Endothelial cell of umbilical vein (primary cell): ENCODE measurements at regions not wholly inside any gene's neighbourhood (a gene's known extent, or its start where the extent isn't known, plus 50 kb on each side); places are given as distances from the start of the nearest gene placed in this dataset.

Experiments
- BruUV-seq: library from RNA; stranded (reverse); fragments of 400-500 nt; replicated peaks from 2 replicates; lab custom pipeline; 2021; lab: Mats Ljungman, UMichigan
- CTCF ChIA-PET: fragments of 300-600, 350-600 bp; sonication (Branson Sonifier 250); formaldehyde crosslinking; loops from one replicate; lab custom pipeline; 2021; ENCODE audit warnings: antibody characterized with exemption, inconsistent platforms; lab: Charles Lee
- POLR2A ChIA-PET: fragments of 300-600, 350-600 bp; sonication (Branson Sonifier 250); formaldehyde crosslinking; loops from one replicate; lab custom pipeline; 2021; ENCODE audit warnings: antibody characterized with exemption, inconsistent platforms; lab: Charles Lee
- DNase-seq: peaks from one replicate; pipeline ENCODE4 v3.0.0-alpha.2; 2011; ENCODE audit warnings: low read depth, low spot score
- FAIRE-seq: peaks from 2 replicates; lab custom pipeline; 2011; peaks lifted over from hg19 to GRCh38; lab: Jason Lieb, UNC
- H2AFZ ChIP-seq: 2 replicates; pipeline ENCODE4 v1.6.0; 2012; ENCODE audit warnings: low read depth, low read length, control low read depth, inconsistent platforms
- H3K27ac ChIP-seq: 2 replicates; pipeline ENCODE4 v1.5.1; 2011; ENCODE audit warnings: low read depth, mild to moderate bottlenecking, control low read depth, low read length, moderate library complexity; ENCODE audit not compliant: insufficient read depth
- H3K27me3 ChIP-seq, 2 experiments: 2 replicates each; pipeline versions ENCODE4 v1.6.0 to v1.6.1; 2011; ENCODE audit warnings: low read length in 2 of 2, mixed read lengths in 1 of 2; ENCODE audit not compliant: control insufficient read depth in 2 of 2, insufficient read depth in 2 of 2
- H3K36me3 ChIP-seq, 2 experiments: 2 replicates in 1 of 2; 3 replicates in 1 of 2; pipeline ENCODE4 v1.5.1; 2011; ENCODE audit warnings: low read length in 2 of 2, mild to moderate bottlenecking in 1 of 2, moderate library complexity in 1 of 2; ENCODE audit not compliant: control insufficient read depth in 2 of 2, insufficient read depth in 2 of 2; ENCODE audit errors: extremely low read depth in 1 of 2
- H3K4me1 ChIP-seq: 3 replicates; pipeline ENCODE4 v1.5.1; 2011; ENCODE audit warnings: mild to moderate bottlenecking, low read length; ENCODE audit not compliant: control insufficient read depth, insufficient read depth; ENCODE audit errors: extremely low read depth
- H3K4me2 ChIP-seq: 2 replicates; pipeline ENCODE4 v1.6.1; 2011; ENCODE audit warnings: low read length, control low read depth, mixed read lengths; ENCODE audit not compliant: insufficient read depth
- H3K4me3 ChIP-seq, 3 experiments: fragments of 200-600 bp in 1 of 3; sonication (generic), shearing (Covaris generic) in 1 of 3; replicated peaks in 1 of 3; 2 replicates each; pipeline ENCODE4 v1.5.1; 2011 to 2016; ENCODE audit warnings: control low read depth in 3 of 3, low read length in 3 of 3, mild to moderate bottlenecking in 2 of 3, inconsistent platforms in 1 of 3, low read depth in 1 of 3, moderate library complexity in 1 of 3; ENCODE audit not compliant: insufficient read depth in 1 of 3
- H3K79me2 ChIP-seq: 2 replicates; pipeline ENCODE4 v1.6.0; 2012; ENCODE audit warnings: low read length, inconsistent platforms; ENCODE audit not compliant: control insufficient read depth, insufficient read depth
- H3K9ac ChIP-seq: replicated peaks from 2 replicates; pipeline ENCODE3; 2011; ENCODE audit warnings: low read length, control low read depth; ENCODE audit not compliant: insufficient read depth; ENCODE audit errors: extremely low read depth
- H3K9me1 ChIP-seq: replicated peaks from 3 replicates; pipeline ENCODE4 v1.6.0; 2011; ENCODE audit warnings: mild to moderate bottlenecking, low read length; ENCODE audit not compliant: control insufficient read depth, insufficient read depth; ENCODE audit errors: extremely low read depth
- H3K9me3 ChIP-seq: replicated peaks from 2 replicates; pipeline ENCODE4 v1.5.1; 2012; ENCODE audit warnings: low read length, inconsistent platforms; ENCODE audit not compliant: control insufficient read depth, insufficient read depth
- H4K20me1 ChIP-seq: replicated peaks from 2 replicates; pipeline ENCODE3; 2011; ENCODE audit warnings: mild to moderate bottlenecking, low read length; ENCODE audit not compliant: control insufficient read depth, insufficient read depth; ENCODE audit errors: extremely low read depth
- EZH2 ChIP-seq: IDR thresholded peaks from 2 replicates; pipeline ENCODE4 v1.6.1; 2012; ENCODE audit warnings: borderline replicate concordance, low read depth, mild to moderate bottlenecking, moderate library complexity, low read length, inconsistent platforms; ENCODE audit not compliant: severe bottlenecking
- FOS ChIP-seq: IDR thresholded peaks from 2 replicates; pipeline ENCODE4 v1.6.1; 2011; ENCODE audit warnings: mild to moderate bottlenecking, low read length, moderate library complexity, borderline replicate concordance; ENCODE audit not compliant: insufficient read depth
- GATA2 ChIP-seq: IDR thresholded peaks from 2 replicates; pipeline ENCODE4 v1.7.0; 2011; ENCODE audit warnings: low read depth, mild to moderate bottlenecking, moderate library complexity, mixed read lengths, low read length; ENCODE audit not compliant: insufficient read length, insufficient read depth
- JUN ChIP-seq: IDR thresholded peaks from 2 replicates; pipeline ENCODE4 v1.6.1; 2011; ENCODE audit warnings: borderline replicate concordance, low read depth; ENCODE audit not compliant: insufficient read length, insufficient read depth
- MAX ChIP-seq: IDR thresholded peaks from 2 replicates; pipeline ENCODE4 v1.6.1; 2011; ENCODE audit not compliant: insufficient read depth, insufficient read length
- MYC ChIP-seq: IDR thresholded peaks from one replicate; pipeline ENCODE4 v1.6.1; 2011; ENCODE audit warnings: mild to moderate bottlenecking, low read depth, low read length
- POLR2A ChIP-seq: IDR thresholded peaks from 2 replicates; pipeline ENCODE4 v1.6.1; 2012; ENCODE audit warnings: low read depth, mild to moderate bottlenecking, control low read depth, low read length
- POLR2AphosphoS5 ChIP-seq: IDR thresholded peaks from 2 replicates; pipeline ENCODE4 v1.6.1; 2012; ENCODE audit warnings: low read depth, mild to moderate bottlenecking, control low read depth, low read length, moderate library complexity; ENCODE audit not compliant: insufficient read depth
- dilution Hi-C: fragments of 300-500 bp; cut with MboI; formaldehyde crosslinking; loops from one replicate; pipeline ENCODE4 v1.15.0; 2019; ENCODE audit warnings: low sequenced_read_pairs; ENCODE audit not compliant: extremely low pct_ligation_motif_present
- intact Hi-C: fragments of 100-400 bp; cut with micrococcal nuclease; formaldehyde crosslinking; loops from one replicate; pipeline ENCODE4 v1.10.0; 2022
- TF ChIP-seq, protein P1 (sequence below), 2 donors: IDR thresholded peaks; 1 replicate in 1 of 2; 2 replicates in 1 of 2; pipeline ENCODE4 v1.5.1; 2011; ENCODE audit warnings: low read length in 2 of 2, mild to moderate bottlenecking in 2 of 2, moderate library complexity in 2 of 2, control low read depth in 1 of 2, inconsistent platforms in 1 of 2, low read depth in 1 of 2; ENCODE audit not compliant: insufficient read depth in 1 of 2; ENCODE audit errors: extremely low read depth in 1 of 2

- dilution Hi-C loops = no loop called here
- H3K79me2 ChIP-seq = no peaks in the 10 kb centered on the region
- no peaks in the 10 kb centered on the region for H3K9me1 ChIP-seq
- intact Hi-C loops = no loop called here
- TF ChIP-seq MAX (no peak), JUN (no peak), GATA2 (no peak), MYC (no peak), POLR2A (no peak), POLR2AphosphoS5 (no peak), FOS (no peak), EZH2 (no peak)
- TF ChIP-seq, protein P1, sequence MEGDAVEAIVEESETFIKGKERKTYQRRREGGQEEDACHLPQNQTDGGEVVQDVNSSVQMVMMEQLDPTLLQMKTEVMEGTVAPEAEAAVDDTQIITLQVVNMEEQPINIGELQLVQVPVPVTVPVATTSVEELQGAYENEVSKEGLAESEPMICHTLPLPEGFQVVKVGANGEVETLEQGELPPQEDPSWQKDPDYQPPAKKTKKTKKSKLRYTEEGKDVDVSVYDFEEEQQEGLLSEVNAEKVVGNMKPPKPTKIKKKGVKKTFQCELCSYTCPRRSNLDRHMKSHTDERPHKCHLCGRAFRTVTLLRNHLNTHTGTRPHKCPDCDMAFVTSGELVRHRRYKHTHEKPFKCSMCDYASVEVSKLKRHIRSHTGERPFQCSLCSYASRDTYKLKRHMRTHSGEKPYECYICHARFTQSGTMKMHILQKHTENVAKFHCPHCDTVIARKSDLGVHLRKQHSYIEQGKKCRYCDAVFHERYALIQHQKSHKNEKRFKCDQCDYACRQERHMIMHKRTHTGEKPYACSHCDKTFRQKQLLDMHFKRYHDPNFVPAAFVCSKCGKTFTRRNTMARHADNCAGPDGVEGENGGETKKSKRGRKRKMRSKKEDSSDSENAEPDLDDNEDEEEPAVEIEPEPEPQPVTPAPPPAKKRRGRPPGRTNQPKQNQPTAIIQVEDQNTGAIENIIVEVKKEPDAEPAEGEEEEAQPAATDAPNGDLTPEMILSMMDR (IDR thresholded peaks at IDR 0.05; ENCODE audit: extremely low read depth in 1 of 2, insufficient read depth in 1 of 2, low read depth in 1 of 2, low read length in 2 of 2) = no peak
- H4K20me1 ChIP-seq = no peaks in the 10 kb centered on the region
- no peaks in the 10 kb centered on the region for H3K36me3 ChIP-seq
- no peak overlapping the region for H3K9ac ChIP-seq
- no peak overlapping the region for H3K4me2 ChIP-seq
- H3K9me3 ChIP-seq = no peaks in the 10 kb centered on the region
- H3K27ac ChIP-seq = no peak overlapping the region
- H3K27me3 ChIP-seq = no peaks in the 10 kb centered on the region
- no peaks in the 10 kb centered on the region for H3K4me1 ChIP-seq
- POLR2A ChIA-PET = no interaction called here
- no TSS peak for BruUV-seq
- H3K4me3 ChIP-seq = no peak overlapping the region
- DNase-seq (no peak), FAIRE-seq (no peak)
- CTCF ChIA-PET = no interaction called here
- H2AFZ ChIP-seq = no peak overlapping the region
These were observed 344.5 kb upstream of the CYRIA start for GRCh38 chr2:17010104-17010503.
